ENCODE measurements at regions not wholly inside any gene's neighbourhood (a gene's known extent, or its start where the extent isn't known, plus 50 kb on each side); places are given as distances from the start of the nearest gene placed in this dataset.
"Not testable (repeated sequence)": the region's sequence is repeated elsewhere in the genome, so short reads cannot be mapped to it uniquely, and the experiment has no call there.

GRCh38 chr7:126177782-126178181 is 1075.0 kb downstream of the GRM8 start:
- no peak for DNase-seq (ENCODE audit: low read depth in 2 of 2)

DNA sequence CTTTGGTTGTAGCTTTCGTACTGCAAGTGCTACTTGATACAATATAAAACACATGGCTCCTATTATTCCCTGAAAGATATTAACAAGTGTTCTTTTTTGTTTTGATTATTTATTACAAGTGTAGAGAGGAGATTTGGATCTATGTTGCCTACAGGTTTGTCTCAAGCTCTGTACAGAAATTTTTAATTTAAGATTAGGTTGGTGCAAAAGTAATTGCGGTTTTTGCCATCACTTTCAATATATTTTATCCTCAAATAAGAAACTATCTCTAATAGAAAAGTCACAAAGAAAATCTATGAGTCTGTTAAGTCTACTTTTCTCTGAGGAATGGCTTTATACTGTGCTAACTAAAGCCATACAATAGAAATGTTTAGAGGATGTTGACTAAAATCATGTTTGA is 1086.1 kb downstream of the GRM8 start:
- DNase-seq (ENCODE audit: low read depth in 2 of 2): no peak

DNA sequence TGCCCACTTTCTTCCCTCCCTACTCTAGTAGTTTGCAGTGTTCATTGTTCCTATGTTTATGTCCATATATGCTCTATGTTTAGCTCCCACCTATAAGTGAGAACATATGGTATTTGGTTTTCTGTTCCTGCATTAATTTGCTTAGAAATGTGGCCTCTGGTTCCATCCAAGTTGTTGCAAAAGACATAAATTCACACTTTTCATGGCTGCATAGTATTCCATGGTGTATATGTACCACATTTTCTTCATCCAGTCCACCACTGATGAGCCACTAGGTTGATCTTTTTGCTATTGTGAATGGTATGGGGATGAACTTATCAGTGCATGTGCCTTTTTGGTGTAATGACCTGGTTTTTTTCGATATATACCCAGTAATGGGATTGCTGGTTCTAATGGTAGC is 1089.1 kb downstream of the GRM8 start:
- DNase-seq (ENCODE audit: low read depth in 2 of 2): no peak

DNA sequence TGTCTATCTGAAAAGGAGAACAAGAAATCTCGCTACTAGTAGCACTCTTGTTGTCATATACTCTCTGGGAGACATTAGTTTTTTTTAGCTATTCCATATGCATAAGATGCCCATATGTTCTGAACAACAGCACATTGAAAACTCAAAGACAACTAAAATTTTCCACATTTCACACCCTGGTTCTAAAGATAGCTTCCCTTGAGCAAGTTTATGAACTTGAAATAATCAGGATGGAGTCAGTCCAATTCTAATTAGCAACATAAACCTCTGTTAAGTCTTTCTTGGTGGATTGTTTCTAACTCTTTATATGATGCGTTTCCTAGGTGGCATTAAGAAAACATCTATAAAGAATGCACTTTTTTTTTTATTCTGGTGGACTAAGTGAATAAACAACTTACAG is 1095.3 kb downstream of the GRM8 start:
- DNase-seq (ENCODE audit: low read depth in 2 of 2): no peak

GRCh38 chr7:126150278-126150958 is 1102.3 kb downstream of the GRM8 start:
- no peak for DNase-seq (ENCODE audit: low read depth in 2 of 2)

DNA sequence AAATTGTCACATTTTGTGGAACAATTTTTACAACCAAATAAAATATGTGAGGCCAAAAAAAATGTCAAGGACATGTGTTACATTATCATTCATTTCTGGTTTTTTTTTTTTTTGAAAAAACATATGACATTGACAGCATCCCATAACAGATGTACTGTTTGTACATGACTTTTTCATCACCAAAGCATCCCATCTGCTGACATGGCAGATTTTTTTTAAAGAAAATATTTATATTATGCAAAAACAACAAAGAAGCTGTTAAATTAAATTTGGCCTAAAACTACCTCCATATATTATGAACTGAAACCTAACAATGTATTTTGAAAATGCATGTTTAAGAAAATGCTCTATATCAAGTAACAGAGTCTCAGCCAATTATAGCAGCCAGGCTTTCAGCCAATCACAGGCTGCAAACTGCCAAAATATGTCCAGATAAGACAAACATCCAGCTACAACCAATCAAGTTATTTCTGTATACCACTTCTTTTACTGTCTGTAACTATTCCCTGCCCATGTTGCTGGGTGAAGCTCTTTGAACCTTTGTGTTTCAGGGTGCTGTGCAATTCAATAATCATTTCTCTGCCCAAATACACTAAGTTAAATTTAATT is 1111.8 kb downstream of the GRM8 start:
- no peak for DNase-seq (ENCODE audit: low read depth in 2 of 2)

DNA sequence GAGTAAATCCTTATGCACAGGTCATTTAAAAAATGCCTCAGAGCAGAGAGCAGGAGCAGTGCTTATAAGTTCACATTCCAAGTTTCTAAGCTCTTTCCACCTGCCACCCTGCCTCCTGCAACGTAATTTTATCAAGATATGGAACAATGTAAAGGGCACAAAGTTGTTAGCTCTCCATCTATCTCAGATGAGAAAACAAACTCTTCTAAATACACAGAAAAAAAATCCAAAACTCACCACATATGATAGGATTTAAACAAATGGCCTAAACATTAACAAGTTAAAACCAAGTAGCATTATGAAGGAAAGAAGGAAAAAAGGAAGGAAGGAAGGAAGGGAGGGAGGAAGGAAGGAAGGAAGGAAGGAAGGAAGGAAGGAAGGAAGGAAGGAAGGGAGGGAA is 1132.8 kb downstream of the GRM8 start:
- no peak for DNase-seq (ENCODE audit: low read depth in 2 of 2)

GRCh38 chr7:126103582-126103981 is 1149.2 kb downstream of the GRM8 start:
- no peak for DNase-seq (ENCODE audit: low read depth in 2 of 2)

- DNase-seq (ENCODE audit: low read depth in 2 of 2): no peak
Measured at GRCh38 chr7:126083014-126083413, 1153.4 kb upstream of the POT1 start.

DNA sequence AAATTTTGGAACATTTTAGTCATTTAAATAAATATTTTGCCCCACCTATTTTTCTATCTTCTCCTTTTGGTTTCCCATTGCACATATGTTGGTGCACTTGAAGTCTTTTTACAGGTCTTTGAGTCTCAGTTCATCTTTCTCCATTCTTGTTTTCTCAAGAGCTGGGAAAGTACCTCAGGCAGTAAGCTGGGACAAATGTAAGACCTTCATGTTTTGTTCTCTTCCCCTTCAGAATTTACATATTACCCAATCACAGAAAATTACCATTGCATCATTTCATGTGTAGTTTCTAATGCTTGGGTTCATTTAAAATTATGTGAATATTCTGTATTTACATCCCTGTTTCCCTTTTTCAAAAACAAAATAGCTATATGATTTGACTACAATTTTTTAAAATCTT is 1150.0 kb upstream of the POT1 start:
- no peak for DNase-seq (ENCODE audit: low read depth in 2 of 2)

DNA sequence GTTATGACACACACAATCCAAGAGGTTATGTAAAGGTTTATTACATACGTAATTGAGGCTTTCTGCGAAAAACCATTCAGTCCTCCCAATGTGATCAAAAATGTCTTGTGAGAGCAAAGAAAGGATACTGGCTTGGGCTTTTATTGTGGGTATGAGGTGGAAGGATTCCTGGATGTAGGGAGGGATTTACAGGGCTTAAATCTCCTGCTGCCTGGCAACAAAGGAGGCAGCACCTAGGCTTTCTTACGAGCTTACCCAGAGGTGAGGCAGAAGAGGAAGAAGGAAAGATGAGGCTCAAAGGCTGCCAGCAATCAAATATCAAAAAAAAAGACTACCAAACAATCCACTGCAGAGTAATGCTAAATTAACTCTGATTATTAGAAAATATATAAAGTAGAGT is 1149.5 kb upstream of the POT1 start:
- DNase-seq (ENCODE audit: low read depth in 2 of 2): no peak

DNA sequence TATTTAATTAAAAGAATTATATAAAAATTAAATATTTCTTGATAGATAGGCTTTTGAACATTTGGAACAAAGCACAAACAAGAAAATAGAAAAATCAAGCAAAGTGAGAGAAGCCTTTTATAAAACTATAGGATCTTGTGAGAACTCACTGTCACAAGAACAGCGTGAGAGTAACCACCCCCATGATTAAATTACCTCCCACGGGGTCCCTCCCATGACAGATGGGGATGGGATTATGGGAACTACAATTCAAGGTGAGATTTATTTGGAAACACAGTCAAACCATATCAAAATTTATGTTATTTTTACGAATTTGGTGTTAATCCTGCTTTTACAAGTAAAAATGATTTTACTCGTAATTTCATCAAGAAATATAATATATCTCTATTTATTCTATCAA is 1136.1 kb upstream of the POT1 start:
- no peak for DNase-seq (ENCODE audit: low read depth in 2 of 2)

DNA sequence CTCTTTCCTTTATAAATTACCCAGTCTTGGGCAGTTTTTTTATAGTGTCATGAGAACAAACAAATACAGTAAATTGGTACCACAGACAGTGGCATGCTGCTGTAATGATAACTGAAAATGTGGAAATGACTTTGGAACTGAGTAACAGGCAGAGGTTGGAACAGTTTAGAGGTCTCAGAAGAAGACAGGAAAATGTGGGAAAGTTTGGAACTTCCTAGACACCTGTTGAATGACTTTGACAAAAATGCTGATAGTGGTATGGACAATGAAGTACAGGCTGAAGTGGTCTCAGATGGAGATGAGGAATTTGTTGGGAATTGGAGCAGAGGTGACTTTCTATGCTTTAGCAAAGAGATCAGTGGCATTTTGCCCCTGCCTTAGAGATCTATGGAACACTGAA is 1128.4 kb upstream of the POT1 start:
- DNase-seq (ENCODE audit: low read depth in 2 of 2): no peak

DNA sequence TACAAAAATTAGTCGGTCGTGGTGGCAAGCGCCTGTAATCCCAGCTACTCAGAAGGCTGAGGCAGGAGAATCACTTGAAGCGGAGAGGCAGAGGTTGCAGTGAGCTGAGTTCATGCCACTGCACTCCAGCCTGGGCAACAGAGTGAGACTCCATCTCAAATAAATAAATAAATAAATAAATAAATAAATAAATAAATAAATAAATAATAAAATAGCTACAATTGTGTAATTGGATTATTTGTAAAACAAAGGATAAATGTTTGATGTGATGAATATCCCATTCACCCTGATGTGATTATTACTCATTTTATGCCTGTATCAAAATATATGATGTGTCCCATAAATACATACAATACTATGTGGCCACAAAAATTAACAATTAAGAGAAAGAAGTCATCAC is 1127.0 kb upstream of the POT1 start:
- DNase-seq (ENCODE audit: low read depth in 2 of 2): not testable (repeated sequence)

- no peak for DNase-seq (ENCODE audit: low read depth in 2 of 2)
Measured at GRCh38 chr7:126052229-126052628, 1122.6 kb upstream of the POT1 start.

DNA sequence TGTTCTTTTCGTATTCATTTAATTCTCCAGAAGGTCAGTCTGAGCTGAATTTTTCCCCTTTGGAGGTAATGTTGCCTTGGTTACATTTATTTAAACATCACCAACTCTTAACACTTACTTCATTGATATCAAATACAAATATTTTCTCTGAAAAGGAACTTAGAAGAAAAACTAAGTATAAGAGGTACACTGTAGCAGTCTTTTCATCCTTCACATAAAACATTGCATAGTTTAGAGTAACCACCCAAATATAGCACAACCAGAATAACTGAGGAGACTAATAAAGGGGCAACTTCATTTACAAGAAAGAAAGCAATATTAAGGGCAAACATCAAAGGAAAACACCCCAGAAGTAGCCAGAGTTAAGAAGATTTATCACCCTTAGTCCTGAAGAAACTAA is 1115.0 kb upstream of the POT1 start:
- DNase-seq (ENCODE audit: low read depth in 2 of 2): no peak

- DNase-seq (ENCODE audit: low read depth in 2 of 2): no peak
Measured at GRCh38 chr7:126041472-126041871, 1111.8 kb upstream of the POT1 start.

DNA sequence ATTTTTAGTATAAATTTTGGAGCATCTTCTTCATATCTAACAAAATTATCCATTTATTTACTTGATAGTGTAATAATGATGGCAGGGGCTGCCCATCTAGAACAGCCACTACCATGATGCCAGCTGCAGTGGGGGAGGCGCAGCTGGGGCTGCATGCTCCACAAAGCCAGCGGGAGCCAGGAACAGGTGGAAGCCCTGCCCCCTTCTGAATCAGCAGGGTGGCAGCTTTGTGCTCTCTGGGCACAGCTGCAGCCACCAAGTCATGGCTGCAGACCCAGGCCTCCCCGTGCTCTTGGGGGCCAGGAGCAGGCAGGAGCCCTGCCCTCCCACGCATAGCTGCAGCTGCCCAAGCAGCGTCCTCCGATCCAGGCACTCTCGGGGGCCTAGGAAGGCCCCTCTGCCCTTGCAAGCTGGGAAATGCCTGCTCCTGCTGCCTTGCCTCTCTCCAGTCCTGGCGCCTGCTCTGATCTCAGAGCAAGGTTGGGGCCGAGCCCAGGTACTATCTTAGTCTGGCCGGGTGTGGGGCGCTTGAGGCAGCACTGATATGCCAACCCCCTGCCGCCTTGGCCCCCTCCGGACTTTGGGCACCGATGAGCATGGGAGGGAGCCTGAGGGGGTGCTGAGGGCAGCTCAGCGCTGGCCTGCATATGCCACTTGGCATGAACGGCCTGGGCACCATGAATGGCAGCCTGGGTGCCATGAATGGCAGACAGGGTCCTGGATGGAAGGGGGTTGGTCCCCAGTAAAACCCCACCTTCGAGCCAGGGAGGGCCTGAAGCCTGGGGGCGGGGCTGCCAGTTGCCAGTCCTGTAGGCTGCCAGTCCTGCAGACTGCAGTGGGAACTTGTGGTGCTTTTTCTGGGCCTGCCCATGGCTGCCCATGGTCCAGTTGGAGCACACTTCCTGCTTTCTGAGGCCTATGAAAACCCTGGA is 1110.8 kb upstream of the POT1 start:
- DNase-seq (ENCODE audit: low read depth in 2 of 2): no peak

GRCh38 chr7:126026421-126027088 is 1096.9 kb upstream of the POT1 start:
- DNase-seq (ENCODE audit: low read depth in 2 of 2): no peak

DNA sequence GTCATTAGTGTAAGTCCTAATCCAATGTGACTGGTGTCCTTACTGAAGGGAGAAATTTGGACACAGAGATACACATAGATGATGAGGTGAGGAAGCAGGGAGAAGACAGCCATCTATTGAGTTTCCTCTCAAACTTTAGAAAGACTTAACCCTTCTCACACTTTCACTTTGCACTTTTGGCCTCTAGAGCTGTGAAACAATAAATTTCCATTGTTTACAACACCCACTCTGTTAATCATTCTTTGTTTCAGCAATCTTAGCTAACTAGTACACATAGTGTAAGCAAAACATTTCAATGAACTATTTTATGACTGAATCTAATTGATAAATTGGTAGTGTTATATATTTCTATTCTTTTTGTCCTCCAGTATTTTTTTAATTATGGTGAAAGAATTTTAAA is 1092.8 kb upstream of the POT1 start:
- no peak for DNase-seq (ENCODE audit: low read depth in 2 of 2)

- no peak for DNase-seq (ENCODE audit: low read depth in 2 of 2)
Measured at GRCh38 chr7:126016722-126017121, 1087.1 kb upstream of the POT1 start.

DNA sequence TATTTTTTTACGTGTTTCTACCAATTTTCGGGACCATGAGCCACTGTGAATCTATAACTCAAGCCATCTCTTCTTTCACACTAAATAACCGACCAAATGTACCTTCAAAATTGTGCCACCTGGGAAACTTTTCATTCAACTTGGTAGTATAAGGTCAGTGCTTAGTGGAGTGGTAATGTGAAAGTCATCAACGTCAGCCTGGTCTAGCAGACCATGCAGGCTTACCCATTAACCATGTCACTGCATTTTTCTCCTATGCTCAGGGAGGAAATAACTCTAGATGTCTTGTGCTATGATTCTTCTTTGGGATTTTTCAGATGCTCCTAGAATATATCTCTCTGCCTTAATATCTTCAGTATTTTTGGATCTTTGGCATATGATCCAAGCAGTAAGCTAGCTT is 1075.4 kb upstream of the POT1 start:
- no peak for DNase-seq (ENCODE audit: low read depth in 2 of 2)

All from fibroblast of skin of left quadriceps (primary cell).